Amniotic epithelial cell (primary cell): ENCODE measurements at regions not wholly inside any gene's neighbourhood (a gene's known extent, or its start where the extent isn't known, plus 50 kb on each side); places are given as distances from the start of the nearest gene placed in this dataset.
A peak's percentile ranks its signal among the peaks of the same experiment; 100 is the strongest.

Experiments
- DNase-seq: peaks from one replicate; pipeline ENCODE4 v3.0.0-alpha.2; 2010; ENCODE audit warnings: low read depth

- DNase-seq, result no peak
Observed at GRCh38 chr9:89793124-89793495, 188.3 kb downstream of the GADD45G start.

GRCh38 chr9:89793551-89793950, 188.7 kb downstream of the GADD45G start:
- no peak for DNase-seq

- DNase-seq, result no peak
Observed at GRCh38 chr9:89794918-89795317, 190.1 kb downstream of the GADD45G start.

- DNase-seq, result no peak
Observed at GRCh38 chr9:89795538-89796195, 190.9 kb downstream of the GADD45G start.

- no peak for DNase-seq
Observed at GRCh38 chr9:89796606-89797005, 191.8 kb downstream of the GADD45G start.

- no peak for DNase-seq
Observed at GRCh38 chr9:89797255-89797654, 192.4 kb downstream of the GADD45G start.

- DNase-seq, result no peak
Observed at GRCh38 chr9:89797937-89798455, 193.2 kb downstream of the GADD45G start.

GRCh38 chr9:89798547-89799120, 193.8 kb downstream of the GADD45G start:
- no peak for DNase-seq

- no peak for DNase-seq
Observed at GRCh38 chr9:89799221-89799620, 194.4 kb downstream of the GADD45G start.

- DNase-seq, result no peak
Observed at GRCh38 chr9:89799766-89800165, 195.0 kb downstream of the GADD45G start.

- no peak for DNase-seq
Observed at GRCh38 chr9:89801341-89801740, 196.5 kb downstream of the GADD45G start.

GRCh38 chr9:89801742-89802670, 197.2 kb downstream of the GADD45G start:
- DNase-seq, result no peak

- DNase-seq, result no peak
Observed at GRCh38 chr9:89802781-89803355, 198.1 kb downstream of the GADD45G start.

- no peak for DNase-seq
Observed at GRCh38 chr9:89803403-89803802, 198.6 kb downstream of the GADD45G start.

- no peak for DNase-seq
Observed at GRCh38 chr9:89804766-89805531, 200.1 kb downstream of the GADD45G start.

GRCh38 chr9:89805571-89806292, 200.9 kb downstream of the GADD45G start:
- DNase-seq, result no peak

GRCh38 chr9:89806371-89807100, 201.7 kb downstream of the GADD45G start:
- peak; percentile 45 for DNase-seq

GRCh38 chr9:89807101-89807395, 202.2 kb downstream of the GADD45G start:
- DNase-seq, result no peak

- no peak for DNase-seq
Observed at GRCh38 chr9:89807682-89808075, 202.9 kb downstream of the GADD45G start.

- peak; percentile 66 for DNase-seq
Observed at GRCh38 chr9:89808076-89808755, 203.4 kb downstream of the GADD45G start.
